Lower lobe of right lung (tissue), 2 donors: ENCODE measurements at regions not wholly inside any gene's neighbourhood (a gene's known extent, or its start where the extent isn't known, plus 50 kb on each side); places are given as distances from the start of the nearest gene placed in this dataset.

Source experiments
- ATAC-seq, 2 donors: fragments of 200-7000 bp; cut with Tn5 transposase; one replicate each; pipeline ENCODE4 v1.9.1; 2020 to 2022; ENCODE audit warnings: mild to moderate bottlenecking in 2 of 2, moderate library complexity in 2 of 2
- DNase-seq: peaks from one replicate; pipeline ENCODE4 v3.0.0-alpha.2; 2020
- H3K27ac ChIP-seq: fragments of 200-600 bp; one replicate; pipeline ENCODE4 v1.8.0; 2022
- H3K27me3 ChIP-seq: fragments of 200-600 bp; one replicate; pipeline ENCODE4 v1.8.0; 2022; ENCODE audit warnings: low read depth
- H3K36me3 ChIP-seq: fragments of 200-600 bp; one replicate; pipeline ENCODE4 v1.8.0; 2022; ENCODE audit warnings: mild to moderate bottlenecking
- H3K4me1 ChIP-seq: fragments of 200-600 bp; one replicate; pipeline ENCODE4 v1.8.0; 2022
- H3K4me3 ChIP-seq: fragments of 200-600 bp; one replicate; pipeline ENCODE4 v1.8.0; 2022; ENCODE audit warnings: mild to moderate bottlenecking
- H3K9me3 ChIP-seq: fragments of 200-600 bp; one replicate; pipeline ENCODE4 v1.8.0; 2022
- intact Hi-C: fragments of 100-400 bp; cut with DNase I; formaldehyde crosslinking; loops from one replicate; pipeline ENCODE4 v1.11.0; 2022
- TF ChIP-seq, protein P1 (sequence below): fragments of 200-600 bp; IDR thresholded peaks from one replicate; pipeline ENCODE4 v1.8.0; 2022; ENCODE audit warnings: antibody characterized with exemption, mild to moderate bottlenecking
- donor health status: DM: no; HTN: yes; CAD: no; lungs with severe emphysema.

DNA sequence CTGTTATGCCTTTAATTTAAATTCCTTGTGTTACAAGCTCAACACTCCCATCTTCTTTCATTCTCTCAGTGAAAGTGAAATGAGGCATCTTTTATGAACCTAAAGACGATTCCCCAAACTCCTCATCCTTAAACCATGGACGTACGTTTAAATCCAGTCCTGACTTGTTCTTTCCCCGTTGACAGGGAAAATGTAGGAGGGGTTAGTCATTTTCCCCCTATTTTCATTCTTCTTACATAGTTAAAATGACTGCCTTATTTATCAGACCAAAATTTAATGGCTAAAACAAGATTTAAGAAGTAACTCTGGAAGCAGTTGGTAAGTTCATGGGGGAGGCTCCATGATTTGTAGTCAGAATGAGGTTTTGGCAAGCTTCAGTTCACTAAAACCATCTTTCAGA, 134.9 kb downstream of the KCNA5 start:
- no peak overlapping the region for H3K4me3 ChIP-seq
- H3K27ac ChIP-seq: no peak overlapping the region
- no peaks in the 10 kb centered on the region for H3K9me3 ChIP-seq
- TF ChIP-seq, protein P1, sequence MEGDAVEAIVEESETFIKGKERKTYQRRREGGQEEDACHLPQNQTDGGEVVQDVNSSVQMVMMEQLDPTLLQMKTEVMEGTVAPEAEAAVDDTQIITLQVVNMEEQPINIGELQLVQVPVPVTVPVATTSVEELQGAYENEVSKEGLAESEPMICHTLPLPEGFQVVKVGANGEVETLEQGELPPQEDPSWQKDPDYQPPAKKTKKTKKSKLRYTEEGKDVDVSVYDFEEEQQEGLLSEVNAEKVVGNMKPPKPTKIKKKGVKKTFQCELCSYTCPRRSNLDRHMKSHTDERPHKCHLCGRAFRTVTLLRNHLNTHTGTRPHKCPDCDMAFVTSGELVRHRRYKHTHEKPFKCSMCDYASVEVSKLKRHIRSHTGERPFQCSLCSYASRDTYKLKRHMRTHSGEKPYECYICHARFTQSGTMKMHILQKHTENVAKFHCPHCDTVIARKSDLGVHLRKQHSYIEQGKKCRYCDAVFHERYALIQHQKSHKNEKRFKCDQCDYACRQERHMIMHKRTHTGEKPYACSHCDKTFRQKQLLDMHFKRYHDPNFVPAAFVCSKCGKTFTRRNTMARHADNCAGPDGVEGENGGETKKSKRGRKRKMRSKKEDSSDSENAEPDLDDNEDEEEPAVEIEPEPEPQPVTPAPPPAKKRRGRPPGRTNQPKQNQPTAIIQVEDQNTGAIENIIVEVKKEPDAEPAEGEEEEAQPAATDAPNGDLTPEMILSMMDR: no peak
- H3K4me1 ChIP-seq: no peaks in the 10 kb centered on the region
- H3K27me3 ChIP-seq: no peaks in the 10 kb centered on the region
- DNase-seq (no peak), ATAC-seq (no peak)
- H3K36me3 ChIP-seq: no peaks in the 10 kb centered on the region
- intact Hi-C loops: no loop called here

- no peak overlapping the region for H3K27ac ChIP-seq
These were observed 136.8 kb downstream of the KCNA5 start for GRCh38 chr12:5180496-5180895.

GRCh38 chr12:5184186-5184585, 140.5 kb downstream of the KCNA5 start:
- H3K27ac ChIP-seq: no peak overlapping the region
- TF ChIP-seq, protein P1: no peak
- no peak for ATAC-seq

More at GRCh38 chr12:5180496-5180895, 136.8 kb downstream of the KCNA5 start:
- DNase-seq: no peak
- H3K9me3 ChIP-seq: no peaks in the 10 kb centered on the region
- no peaks in the 10 kb centered on the region for H3K4me1 ChIP-seq
- intact Hi-C loops: no loop called here
- TF ChIP-seq, protein P1: no peak
- H3K4me3 ChIP-seq: no peak overlapping the region
- H3K36me3 ChIP-seq: no peaks in the 10 kb centered on the region
- no peaks in the 10 kb centered on the region for H3K27me3 ChIP-seq
- no peak for ATAC-seq

DNA sequence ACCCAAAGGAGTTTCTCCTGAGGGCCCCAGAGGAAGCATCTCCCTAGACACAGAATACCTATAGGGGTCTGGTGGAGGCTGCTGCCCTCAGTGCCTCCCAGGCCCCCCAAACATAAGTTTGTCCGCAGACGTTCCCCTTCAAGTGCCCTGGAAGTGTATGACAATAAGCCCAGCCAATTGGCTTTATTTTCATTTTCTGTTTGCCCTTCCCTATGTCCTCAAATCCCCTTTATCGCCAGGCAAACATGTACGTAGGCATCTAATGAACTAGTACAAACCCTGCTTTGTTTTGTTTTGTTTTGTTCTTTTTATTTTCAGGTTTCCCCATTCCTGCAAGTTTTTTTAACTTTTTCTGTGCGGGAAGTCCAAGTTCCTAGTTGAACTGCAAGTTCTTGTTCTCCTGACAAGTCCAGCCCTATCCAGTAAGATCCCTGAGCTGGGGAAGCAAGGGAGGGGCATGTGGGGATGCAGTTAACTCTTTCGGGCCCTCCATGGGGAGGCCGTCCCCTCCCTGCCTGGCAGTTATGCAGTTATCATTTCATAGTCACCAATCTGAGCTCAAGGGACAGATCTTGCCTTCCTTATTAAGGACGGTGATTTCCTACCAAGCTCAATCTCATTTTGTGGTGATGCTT, 141.9 kb downstream of the KCNA5 start:
- intact Hi-C loops: no loop called here
- H3K4me1 ChIP-seq: no peaks in the 10 kb centered on the region
- DNase-seq (no peak), ATAC-seq (no peak)
- H3K36me3 ChIP-seq: no peaks in the 10 kb centered on the region
- TF ChIP-seq, protein P1: no peak
- H3K4me3 ChIP-seq: peak overlapping the region; percentile 28
- H3K9me3 ChIP-seq: no peaks in the 10 kb centered on the region
- H3K27ac ChIP-seq: no peak overlapping the region
- H3K27me3 ChIP-seq: no peaks in the 10 kb centered on the region

More at GRCh38 chr12:5184186-5184585, 140.5 kb downstream of the KCNA5 start:
- intact Hi-C loops: no loop called here
- Histone ChIP-seq H3K4me3 (no peak overlapping the region), H3K4me1 (no peaks in the 10 kb centered on the region), H3K36me3 (no peaks in the 10 kb centered on the region), H3K9me3 (no peaks in the 10 kb centered on the region), H3K27me3 (no peaks in the 10 kb centered on the region)
- no peak for DNase-seq

DNA sequence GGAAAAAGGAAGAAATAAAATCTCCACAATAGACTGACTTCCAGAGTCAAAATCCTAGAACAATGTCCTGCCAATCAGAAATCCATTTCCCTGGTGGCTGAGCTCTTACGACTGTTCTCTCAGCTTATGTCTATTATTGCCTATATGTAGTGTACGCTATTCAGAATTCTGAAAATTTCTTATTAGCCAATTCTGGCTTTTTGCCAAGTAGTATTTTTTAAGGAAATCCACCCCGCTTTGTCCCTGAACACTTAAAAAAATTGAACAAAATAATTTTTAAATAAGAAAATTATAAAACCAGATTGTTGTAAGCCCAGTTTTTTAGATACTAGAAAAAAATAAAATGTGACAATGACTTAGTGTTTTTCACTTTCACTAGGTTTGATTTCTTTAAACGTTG, 143.0 kb downstream of the KCNA5 start:
- Histone ChIP-seq H3K4me1 (no peaks in the 10 kb centered on the region), H3K4me3 (no peak overlapping the region), H3K27ac (no peak overlapping the region), H3K9me3 (no peaks in the 10 kb centered on the region), H3K36me3 (no peaks in the 10 kb centered on the region), H3K27me3 (no peaks in the 10 kb centered on the region)
- TF ChIP-seq, protein P1: no peak
- intact Hi-C loops: no loop called here
- DNase-seq (no peak), ATAC-seq (no peak)
